Tibial nerve (tissue), 4 donors: ENCODE measurements at regions not wholly inside any gene's neighbourhood (a gene's known extent, or its start where the extent isn't known, plus 50 kb on each side); places are given as distances from the start of the nearest gene placed in this dataset.

Source experiments
- EP300 ChIP-seq, 2 donors: sonication (generic); formaldehyde crosslinking; IDR thresholded peaks; one replicate each; pipeline ENCODE4 v1.6.1; 2017; ENCODE audit warnings: antibody characterized with exemption in 2 of 2, mild to moderate bottlenecking in 1 of 2
- POLR2A ChIP-seq, 2 donors: fragments of 450-650 bp; IDR thresholded peaks; one replicate each; pipeline ENCODE4 v1.6.1; 2017; ENCODE audit warnings: antibody characterized with exemption in 2 of 2, mild to moderate bottlenecking in 2 of 2, moderate library complexity in 2 of 2
- TF ChIP-seq, protein P1 (sequence below), 5 experiments: fragments of 200-600 bp in 3 of 5; fragments of 450-650 bp in 2 of 5; sonication (generic) in 3 of 5; IDR thresholded peaks; one replicate each; pipeline ENCODE4 v1.5.1; 2016 to 2019; ENCODE audit warnings: antibody characterized with exemption in 5 of 5, mild to moderate bottlenecking in 3 of 5, moderate library complexity in 2 of 5

DNA sequence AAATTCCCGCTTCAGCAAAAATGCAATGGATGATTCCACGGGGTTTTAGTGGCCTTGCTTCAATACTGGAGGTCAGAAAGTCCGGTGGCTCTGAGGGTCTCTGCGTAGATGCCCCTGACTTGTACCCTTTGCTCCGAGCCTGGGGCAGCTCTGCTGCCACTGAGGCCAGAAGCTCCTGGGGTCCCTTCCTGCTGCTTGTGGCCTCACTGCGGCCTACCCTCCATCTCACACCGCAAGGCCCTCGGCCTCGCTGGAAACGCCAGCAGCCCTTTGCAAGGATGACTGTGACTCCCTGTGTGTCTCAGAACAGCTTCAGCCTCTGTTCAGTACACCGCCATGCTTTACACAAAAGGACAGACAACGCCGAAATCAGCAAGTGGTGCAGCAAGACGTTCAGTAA lies 244.8 kb downstream of the ACTR3B start:
- TF ChIP-seq POLR2A (IDR thresholded peaks at IDR 0.05) (no peak), EP300 (IDR thresholded peaks at IDR 0.05) (no peak)
- TF ChIP-seq, protein P1, sequence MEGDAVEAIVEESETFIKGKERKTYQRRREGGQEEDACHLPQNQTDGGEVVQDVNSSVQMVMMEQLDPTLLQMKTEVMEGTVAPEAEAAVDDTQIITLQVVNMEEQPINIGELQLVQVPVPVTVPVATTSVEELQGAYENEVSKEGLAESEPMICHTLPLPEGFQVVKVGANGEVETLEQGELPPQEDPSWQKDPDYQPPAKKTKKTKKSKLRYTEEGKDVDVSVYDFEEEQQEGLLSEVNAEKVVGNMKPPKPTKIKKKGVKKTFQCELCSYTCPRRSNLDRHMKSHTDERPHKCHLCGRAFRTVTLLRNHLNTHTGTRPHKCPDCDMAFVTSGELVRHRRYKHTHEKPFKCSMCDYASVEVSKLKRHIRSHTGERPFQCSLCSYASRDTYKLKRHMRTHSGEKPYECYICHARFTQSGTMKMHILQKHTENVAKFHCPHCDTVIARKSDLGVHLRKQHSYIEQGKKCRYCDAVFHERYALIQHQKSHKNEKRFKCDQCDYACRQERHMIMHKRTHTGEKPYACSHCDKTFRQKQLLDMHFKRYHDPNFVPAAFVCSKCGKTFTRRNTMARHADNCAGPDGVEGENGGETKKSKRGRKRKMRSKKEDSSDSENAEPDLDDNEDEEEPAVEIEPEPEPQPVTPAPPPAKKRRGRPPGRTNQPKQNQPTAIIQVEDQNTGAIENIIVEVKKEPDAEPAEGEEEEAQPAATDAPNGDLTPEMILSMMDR (IDR thresholded peaks at IDR 0.05), result no peak
